PC-9 (cell line): ENCODE measurements at regions not wholly inside any gene's neighbourhood (a gene's known extent, or its start where the extent isn't known, plus 50 kb on each side); places are given as distances from the start of the nearest gene placed in this dataset.

Experiments used
- CTCF ChIP-seq: fragments of 200-600 bp; sonication (generic); conservative IDR thresholded peaks from 2 replicates; pipeline ENCODE4 v1.6.1; 2017; ENCODE audit warnings: mixed run types, antibody characterized with exemption, mild to moderate bottlenecking, moderate library complexity
- EZH2 ChIP-seq: fragments of 200-600 bp; sonication (generic); IDR thresholded peaks from 2 replicates; pipeline ENCODE4 v1.8.0; 2017; ENCODE audit warnings: antibody characterized with exemption, low read depth

- TF ChIP-seq CTCF (no peak), EZH2 (no peak)
These were observed 473.0 kb upstream of the ADGRL2 start for GRCh38 chr1:81327743-81328142.
